Cardiac fibroblast (primary cell): ENCODE measurements at regions not wholly inside any gene's neighbourhood (a gene's known extent, or its start where the extent isn't known, plus 50 kb on each side); places are given as distances from the start of the nearest gene placed in this dataset.
"Not testable (repeated sequence)": the region's sequence is repeated elsewhere in the genome, so short reads cannot be mapped to it uniquely, and the experiment has no call there.

ENCODE experiments used
- DNase-seq, 2 donors: peaks; one replicate each; pipeline versions ENCODE4 v3.0.0 to v3.0.0-alpha.2; 2010; ENCODE audit warnings: low read depth in 2 of 2
- H3K4me3 ChIP-seq, 2 donors: replicated peaks in 1 of 2; 1 replicate in 1 of 2; 2 replicates in 1 of 2; pipeline ENCODE4 v1.5.1; 2011; ENCODE audit warnings: low read depth in 2 of 2, low read length in 2 of 2, mild to moderate bottlenecking in 2 of 2, moderate library complexity in 1 of 2
- TF ChIP-seq, protein P1 (sequence below): IDR thresholded peaks from one replicate; pipeline ENCODE4 v1.5.1; 2011; ENCODE audit warnings: low read depth, mild to moderate bottlenecking, low read length, inconsistent platforms

DNA sequence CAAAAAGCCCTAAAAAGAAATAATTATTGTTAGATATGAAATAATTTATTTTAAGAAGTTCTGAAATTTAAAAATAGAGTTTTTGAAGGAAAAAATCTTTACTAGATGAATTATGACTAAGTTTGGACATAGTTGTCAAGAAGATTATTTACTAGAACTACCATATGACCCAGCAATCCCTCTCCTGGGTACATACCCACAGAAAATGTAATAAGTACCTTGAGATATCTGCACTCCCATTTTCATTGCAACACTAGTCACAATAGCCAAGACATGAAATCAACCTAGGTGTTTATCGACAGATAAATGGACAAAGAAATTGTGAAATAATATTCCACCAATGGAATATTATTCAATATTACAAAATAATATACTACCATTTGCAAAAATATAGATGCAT is 109.9 kb downstream of the PDHA2 start:
- no peak for DNase-seq
- TF ChIP-seq, protein P1, sequence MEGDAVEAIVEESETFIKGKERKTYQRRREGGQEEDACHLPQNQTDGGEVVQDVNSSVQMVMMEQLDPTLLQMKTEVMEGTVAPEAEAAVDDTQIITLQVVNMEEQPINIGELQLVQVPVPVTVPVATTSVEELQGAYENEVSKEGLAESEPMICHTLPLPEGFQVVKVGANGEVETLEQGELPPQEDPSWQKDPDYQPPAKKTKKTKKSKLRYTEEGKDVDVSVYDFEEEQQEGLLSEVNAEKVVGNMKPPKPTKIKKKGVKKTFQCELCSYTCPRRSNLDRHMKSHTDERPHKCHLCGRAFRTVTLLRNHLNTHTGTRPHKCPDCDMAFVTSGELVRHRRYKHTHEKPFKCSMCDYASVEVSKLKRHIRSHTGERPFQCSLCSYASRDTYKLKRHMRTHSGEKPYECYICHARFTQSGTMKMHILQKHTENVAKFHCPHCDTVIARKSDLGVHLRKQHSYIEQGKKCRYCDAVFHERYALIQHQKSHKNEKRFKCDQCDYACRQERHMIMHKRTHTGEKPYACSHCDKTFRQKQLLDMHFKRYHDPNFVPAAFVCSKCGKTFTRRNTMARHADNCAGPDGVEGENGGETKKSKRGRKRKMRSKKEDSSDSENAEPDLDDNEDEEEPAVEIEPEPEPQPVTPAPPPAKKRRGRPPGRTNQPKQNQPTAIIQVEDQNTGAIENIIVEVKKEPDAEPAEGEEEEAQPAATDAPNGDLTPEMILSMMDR = no peak
- H3K4me3 ChIP-seq = no peak overlapping the region

DNA sequence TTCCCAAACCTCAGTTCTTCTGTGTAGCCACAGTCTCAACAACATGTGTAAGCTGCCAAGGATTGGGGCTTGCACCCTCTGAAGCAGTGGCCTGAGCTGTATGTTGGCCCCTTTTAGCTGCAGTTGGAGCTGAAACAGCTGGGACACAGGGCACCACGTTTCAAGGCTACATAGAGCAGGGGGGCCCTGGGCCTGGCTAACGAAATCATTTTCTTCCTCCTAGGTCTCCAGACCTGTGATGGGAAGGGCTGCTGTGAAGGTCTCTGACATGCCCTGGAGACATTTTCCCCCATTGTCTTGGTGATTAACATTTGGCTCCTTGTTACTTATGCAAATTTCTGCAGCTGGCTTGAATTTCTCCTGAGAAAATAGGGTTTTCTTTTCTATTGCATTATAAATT is 112.6 kb downstream of the PDHA2 start:
- H3K4me3 ChIP-seq, DNase-seq: not testable (repeated sequence)

DNA sequence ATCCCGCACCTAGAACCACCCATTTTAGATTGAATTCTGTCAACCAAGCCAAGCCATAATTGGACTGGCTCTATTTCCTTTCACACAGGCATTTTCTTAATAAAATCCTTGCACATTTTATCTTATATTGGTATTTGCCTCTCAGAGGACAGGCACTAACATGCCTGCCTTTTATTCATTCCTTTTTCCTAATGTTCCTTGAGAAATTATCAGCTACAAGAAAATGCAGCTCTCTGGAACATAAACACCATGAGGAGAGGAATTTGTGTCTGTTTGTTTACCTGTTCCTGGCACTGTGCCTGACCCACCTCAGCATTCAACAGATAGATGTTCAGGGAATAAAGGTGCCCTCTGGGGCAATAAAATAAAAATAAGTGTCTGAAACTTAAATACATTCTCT is 116.2 kb downstream of the PDHA2 start:
- TF ChIP-seq, protein P1 = no peak
- H3K4me3 ChIP-seq = no peak overlapping the region
- DNase-seq = no peak

DNA sequence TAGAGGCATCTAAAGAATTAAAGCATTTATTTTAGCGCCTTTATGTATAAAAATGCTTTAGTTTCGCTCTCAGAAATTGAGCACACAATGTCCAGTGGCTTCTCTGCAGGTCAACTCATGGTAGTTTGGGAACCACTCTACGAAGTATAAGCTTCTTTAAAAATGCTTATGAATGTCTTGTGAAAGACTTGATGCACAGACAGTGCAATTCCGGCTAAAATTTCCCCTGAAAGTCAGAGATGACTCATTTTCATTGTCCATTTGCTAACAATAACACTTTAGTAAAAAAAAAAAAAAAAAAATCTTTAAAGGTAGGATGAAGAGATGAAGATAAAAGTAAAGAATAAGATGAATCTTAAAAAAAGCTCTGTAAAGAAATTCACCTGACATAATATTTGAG is 117.2 kb downstream of the PDHA2 start:
- no peak overlapping the region for H3K4me3 ChIP-seq
- TF ChIP-seq, protein P1 = no peak
- DNase-seq = peak; percentile 47 to 86

DNA sequence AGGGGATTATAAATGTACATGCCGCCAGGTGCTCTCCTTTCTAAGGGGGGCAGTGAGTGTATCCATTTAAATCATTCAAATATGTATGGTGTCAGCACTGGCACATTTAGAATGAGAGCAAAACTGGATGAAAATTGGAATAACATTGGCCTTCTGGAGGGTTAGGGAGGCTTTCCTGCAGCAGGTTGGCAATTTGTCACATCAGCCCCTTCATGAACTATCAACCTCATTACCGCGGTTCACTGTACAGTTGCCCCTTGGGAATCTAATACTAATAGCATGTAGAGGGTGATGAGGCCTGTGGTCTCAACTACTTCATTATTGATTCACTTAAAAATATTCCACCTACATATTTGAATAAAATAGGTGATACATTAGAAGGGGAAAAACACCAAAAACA is 117.9 kb downstream of the PDHA2 start:
- no peak for DNase-seq
- TF ChIP-seq, protein P1 = no peak
- no peak overlapping the region for H3K4me3 ChIP-seq

DNA sequence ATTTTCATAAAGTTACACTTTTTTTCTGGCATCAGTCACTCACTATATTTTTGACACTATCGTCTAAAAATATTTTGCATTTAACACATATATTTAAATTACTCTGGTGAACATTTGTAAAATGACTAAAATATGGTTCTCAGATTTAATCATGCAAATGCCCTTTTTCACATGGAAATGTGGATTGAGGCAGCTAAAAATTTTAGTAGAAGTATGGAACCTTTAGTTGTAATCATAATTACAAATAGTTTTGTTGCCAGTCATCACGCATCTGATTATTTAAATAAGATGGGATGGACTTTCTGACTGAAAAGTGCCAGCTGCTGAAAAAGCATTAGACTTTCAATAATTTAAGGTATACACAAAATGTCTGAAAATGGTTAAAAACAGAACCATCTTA is 119.3 kb downstream of the PDHA2 start:
- no peak for DNase-seq
- TF ChIP-seq, protein P1 = no peak
- no peak overlapping the region for H3K4me3 ChIP-seq

DNA sequence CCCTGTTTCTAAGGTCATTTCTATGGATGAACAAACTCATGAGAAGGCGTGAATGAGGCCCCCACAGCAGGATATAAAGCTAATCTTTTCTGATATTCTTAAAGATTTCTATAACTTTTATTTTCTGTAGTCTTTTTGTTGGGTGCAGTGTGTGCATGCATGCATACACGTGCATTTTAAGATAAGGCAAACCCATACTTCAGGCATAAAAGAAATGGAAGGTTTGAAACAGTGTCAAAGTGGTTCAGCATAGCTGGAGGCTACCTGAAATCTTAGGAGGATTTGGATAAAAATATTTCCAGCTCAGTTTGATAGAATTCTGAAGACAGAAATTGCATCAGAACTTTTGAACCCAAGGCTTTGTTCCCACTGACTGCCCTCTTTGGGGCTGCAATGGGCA is 119.7 kb downstream of the PDHA2 start:
- no peak overlapping the region for H3K4me3 ChIP-seq
- DNase-seq = no peak
- TF ChIP-seq, protein P1 = no peak
